ENCODE measurements at regions not wholly inside any gene's neighbourhood (a gene's known extent, or its start where the extent isn't known, plus 50 kb on each side); places are given as distances from the start of the nearest gene placed in this dataset.

- H3K27ac ChIP-seq, result no peak overlapping the region
- TF ChIP-seq CTCF (IDR thresholded peaks at IDR 0.05 in 4 of 5, conservative IDR thresholded peaks at IDR 0.05 in 1 of 5) (no peak), POLR2A (IDR thresholded peaks at IDR 0.05) (no peak)
- ATAC-seq, result no peak
- H3K4me3 ChIP-seq, result no peak overlapping the region
- H3K9me3 ChIP-seq, result no peaks in the 10 kb centered on the region
- no peak for DNase-seq
- intact Hi-C loops (cut with DNase I; ENCODE audit: low total_unique reads) (no loop called here), in situ Hi-C loops (cut with MboI; ENCODE audit: low sequenced_read_pairs in 4 of 4) (no loop called here)
- no peaks in the 10 kb centered on the region for H3K27me3 ChIP-seq
- peaks cover 0 to 4% of the 10 kb centered on the region in 2 donors for H3K4me1 ChIP-seq
- no peaks in the 10 kb centered on the region for H3K36me3 ChIP-seq
Measured at GRCh38 chr11:115578275-115578674, 74.1 kb upstream of the CADM1 start.

GRCh38 chr11:115577701-115578100 lies 73.5 kb upstream of the CADM1 start:
- H3K4me1 ChIP-seq, result peaks cover 0 to 4% of the 10 kb centered on the region in 2 donors
- no peaks in the 10 kb centered on the region for H3K36me3 ChIP-seq
- ATAC-seq (no peak), DNase-seq (no peak)
- H3K27me3 ChIP-seq, result no peaks in the 10 kb centered on the region
- in situ Hi-C loops (cut with MboI; ENCODE audit: low sequenced_read_pairs in 4 of 4) (no loop called here), intact Hi-C loops (cut with DNase I; ENCODE audit: low total_unique reads) (no loop called here)
- H3K27ac ChIP-seq, result no peak overlapping the region
- no peak for TF ChIP-seq POLR2A (IDR thresholded peaks at IDR 0.05)
- TF ChIP-seq CTCF (IDR thresholded peaks at IDR 0.05 in 4 of 5, conservative IDR thresholded peaks at IDR 0.05 in 1 of 5), result no peak
- no peak overlapping the region for H3K4me3 ChIP-seq
- H3K9me3 ChIP-seq, result no peaks in the 10 kb centered on the region

GRCh38 chr11:115576606-115577380 lies 72.6 kb upstream of the CADM1 start:
- DNase-seq, result no peak
- H3K9me3 ChIP-seq, result no peaks in the 10 kb centered on the region
- in situ Hi-C loops (cut with MboI; ENCODE audit: low sequenced_read_pairs in 4 of 4) (no loop called here), intact Hi-C loops (cut with DNase I; ENCODE audit: low total_unique reads) (no loop called here)
- H3K27me3 ChIP-seq, result no peaks in the 10 kb centered on the region
- H3K4me1 ChIP-seq, result no peaks in the 10 kb centered on the region
- no peak for TF ChIP-seq CTCF (IDR thresholded peaks at IDR 0.05 in 4 of 5, conservative IDR thresholded peaks at IDR 0.05 in 1 of 5)
- no peak for TF ChIP-seq POLR2A (IDR thresholded peaks at IDR 0.05)
- H3K36me3 ChIP-seq, result no peaks in the 10 kb centered on the region
- ATAC-seq, result no peak
- H3K27ac ChIP-seq, result no peak overlapping the region
- H3K4me3 ChIP-seq, result no peak overlapping the region

GRCh38 chr11:115572551-115572950 lies 68.3 kb upstream of the CADM1 start:
- no peak for ATAC-seq
- Histone ChIP-seq H3K36me3 (no peaks in the 10 kb centered on the region), H3K4me1 (no peaks in the 10 kb centered on the region), H3K27ac (no peak overlapping the region), H3K9me3 (no peaks in the 10 kb centered on the region), H3K4me3 (no peak overlapping the region), H3K27me3 (no peaks in the 10 kb centered on the region)
- TF ChIP-seq POLR2A (IDR thresholded peaks at IDR 0.05) (no peak), CTCF (IDR thresholded peaks at IDR 0.05 in 4 of 5, conservative IDR thresholded peaks at IDR 0.05 in 1 of 5) (no peak)
- intact Hi-C loops (cut with DNase I; ENCODE audit: low total_unique reads), result no loop called here
- in situ Hi-C loops (cut with MboI; ENCODE audit: low sequenced_read_pairs in 4 of 4), result no loop called here
- no peak for DNase-seq

All from gastrocnemius medialis (tissue), 4 donors.